ENCODE measurements at regions not wholly inside any gene's neighbourhood (a gene's known extent, or its start where the extent isn't known, plus 50 kb on each side); places are given as distances from the start of the nearest gene placed in this dataset.

GRCh38 chr15:36235173-36235572 is 344.3 kb upstream of the CDIN1 start:
- H3K4me3 ChIP-seq (ENCODE audit: low read depth, low read length), result no peak overlapping the region
- DNase-seq (ENCODE audit: low read depth), result no peak
- no peak for TF ChIP-seq CTCF (conservative IDR thresholded peaks at IDR 0.05; ENCODE audit: low read depth, low read length)

- no peak overlapping the region for H3K4me3 ChIP-seq (ENCODE audit: low read depth, low read length)
- DNase-seq (ENCODE audit: low read depth), result no peak
- TF ChIP-seq CTCF (conservative IDR thresholded peaks at IDR 0.05; ENCODE audit: low read depth, low read length), result no peak
Measured at GRCh38 chr15:36239509-36239908, 339.9 kb upstream of the CDIN1 start.

- peak; percentile 4 for TF ChIP-seq CTCF (conservative IDR thresholded peaks at IDR 0.05; ENCODE audit: low read depth, low read length)
- H3K4me3 ChIP-seq (ENCODE audit: low read depth, low read length), result no peak overlapping the region
- no peak for DNase-seq (ENCODE audit: low read depth)
Measured at GRCh38 chr15:36251450-36251849, 328.0 kb upstream of the CDIN1 start.

GRCh38 chr15:36252146-36252711 is 327.2 kb upstream of the CDIN1 start:
- no peak overlapping the region for H3K4me3 ChIP-seq (ENCODE audit: low read depth, low read length)
- DNase-seq (ENCODE audit: low read depth), result no peak
- no peak for TF ChIP-seq CTCF (conservative IDR thresholded peaks at IDR 0.05; ENCODE audit: low read depth, low read length)

- no peak for TF ChIP-seq CTCF (conservative IDR thresholded peaks at IDR 0.05; ENCODE audit: low read depth, low read length)
- no peak overlapping the region for H3K4me3 ChIP-seq (ENCODE audit: low read depth, low read length)
- DNase-seq (ENCODE audit: low read depth), result no peak
Measured at GRCh38 chr15:36254426-36254825, 325.0 kb upstream of the CDIN1 start.

- DNase-seq (ENCODE audit: low read depth), result no peak
- no peak overlapping the region for H3K4me3 ChIP-seq (ENCODE audit: low read depth, low read length)
Measured at GRCh38 chr15:36256404-36256807, 323.0 kb upstream of the CDIN1 start.

More at GRCh38 chr15:36256404-36256807, 323.0 kb upstream of the CDIN1 start:
- no peak for TF ChIP-seq CTCF (conservative IDR thresholded peaks at IDR 0.05; ENCODE audit: low read depth, low read length)

Data from epithelial cell of proximal tubule (primary cell).